UCSD-AML1 (cell line): ENCODE measurements at regions not wholly inside any gene's neighbourhood (a gene's known extent, or its start where the extent isn't known, plus 50 kb on each side); places are given as distances from the start of the nearest gene placed in this dataset.

Experiments
- DNase-seq: peaks from one replicate; lab custom pipeline; 2025; ENCODE audit not compliant: unreplicated experiment; lab: John Stamatoyannopoulos, UW

DNA sequence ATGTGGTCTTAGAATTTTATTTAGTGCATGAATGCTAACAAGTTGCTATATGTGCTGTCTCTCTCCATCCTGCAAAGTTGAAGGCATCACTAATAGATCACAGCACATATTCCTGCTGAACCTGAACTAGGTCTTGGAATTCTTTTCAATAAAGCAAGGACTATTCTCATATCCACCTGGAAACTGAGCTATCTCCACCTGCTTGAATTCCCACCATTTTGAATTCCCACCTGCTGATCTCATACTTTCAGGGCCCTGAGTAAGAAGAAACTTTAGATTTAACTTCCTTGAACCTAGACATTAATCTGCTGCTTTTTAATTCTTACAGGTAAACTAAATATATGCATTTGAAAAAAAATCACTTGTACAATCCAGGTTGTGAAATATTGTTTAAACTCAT, 445.3 kb upstream of the CCL2 start:
- DNase-seq = no peak

DNA sequence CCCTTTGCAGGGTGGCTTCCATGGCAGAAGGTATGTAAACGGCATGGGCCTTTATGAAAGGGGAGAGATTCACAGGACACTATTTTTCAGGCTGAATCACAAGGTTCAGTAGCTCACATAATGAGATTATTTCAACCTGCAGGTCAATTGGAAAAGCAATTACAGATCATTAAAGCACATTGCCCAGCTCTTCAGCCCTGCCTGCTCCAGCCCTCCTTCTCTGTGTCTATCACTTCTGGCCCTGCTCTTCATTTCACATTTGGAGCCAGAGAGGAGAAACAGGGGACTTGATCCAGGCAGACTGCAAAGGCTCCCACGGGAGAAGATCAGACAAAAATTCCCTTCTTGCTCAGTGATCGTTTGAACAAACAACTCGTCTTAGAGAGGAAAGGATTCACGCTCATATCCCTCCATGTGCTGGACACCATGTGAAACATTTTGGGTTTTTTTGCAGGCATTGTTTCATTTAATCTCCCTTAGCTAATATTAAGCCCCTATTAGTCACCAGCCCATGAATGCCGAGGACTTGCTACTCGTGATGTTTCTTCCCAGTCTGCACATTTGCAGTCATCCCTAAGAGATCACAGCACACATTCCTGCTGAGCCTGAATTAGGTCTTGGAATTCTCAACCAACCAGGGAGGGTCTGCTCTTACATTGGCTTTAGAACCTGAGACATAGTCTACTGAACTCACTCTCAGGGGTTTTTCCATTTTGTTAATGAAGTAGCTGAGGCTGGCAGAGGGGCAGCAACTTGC, 443.9 kb upstream of the CCL2 start:
- no peak for DNase-seq

DNA sequence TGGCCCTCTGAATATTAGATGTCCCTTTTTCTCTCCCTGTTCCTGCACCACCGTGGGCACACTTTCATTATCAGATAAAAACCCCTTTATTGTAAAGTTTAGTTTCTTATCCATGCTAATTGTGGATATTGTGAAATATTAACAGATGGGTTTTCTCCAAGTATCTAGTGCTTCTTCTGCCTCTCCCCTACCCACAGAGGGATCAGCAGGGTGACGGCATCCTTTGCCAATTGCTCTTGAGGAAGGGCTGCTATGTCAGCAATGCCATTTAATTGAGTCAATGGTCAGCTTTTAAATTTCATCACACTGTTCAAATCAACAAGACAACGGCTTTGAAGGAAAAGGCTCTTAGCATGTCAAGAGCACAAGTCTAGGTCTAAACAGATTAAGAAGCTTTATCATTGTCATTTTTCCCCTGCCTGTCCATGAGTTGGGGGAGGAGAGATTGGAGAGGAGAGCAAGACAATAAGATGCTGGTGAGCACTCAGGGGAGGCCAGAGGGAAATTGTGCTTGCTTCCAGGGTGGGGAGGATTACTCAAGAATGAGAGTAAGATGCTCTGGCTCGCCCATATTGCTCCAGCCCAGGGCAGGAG, 443.0 kb upstream of the CCL2 start:
- no peak for DNase-seq

DNA sequence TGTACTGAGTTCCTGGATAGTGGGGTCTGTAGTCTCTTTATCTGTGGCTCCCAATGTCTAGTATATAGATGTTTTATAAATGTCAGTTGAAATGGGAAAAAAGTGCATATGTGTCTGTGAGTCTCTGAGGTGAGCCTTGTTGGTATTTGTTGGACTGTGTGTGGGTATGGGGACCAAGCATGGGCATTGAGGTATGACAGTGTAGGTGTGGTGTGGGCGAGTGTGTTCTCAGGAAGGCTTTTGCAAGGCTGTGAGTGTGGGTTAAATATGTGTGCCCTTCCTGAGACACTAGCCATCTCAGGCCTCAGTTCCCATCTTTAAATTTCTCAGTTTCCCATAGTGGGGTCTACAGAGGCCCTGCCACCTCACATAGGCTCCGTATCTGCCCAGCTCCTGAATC, 440.2 kb upstream of the CCL2 start:
- no peak for DNase-seq

DNA sequence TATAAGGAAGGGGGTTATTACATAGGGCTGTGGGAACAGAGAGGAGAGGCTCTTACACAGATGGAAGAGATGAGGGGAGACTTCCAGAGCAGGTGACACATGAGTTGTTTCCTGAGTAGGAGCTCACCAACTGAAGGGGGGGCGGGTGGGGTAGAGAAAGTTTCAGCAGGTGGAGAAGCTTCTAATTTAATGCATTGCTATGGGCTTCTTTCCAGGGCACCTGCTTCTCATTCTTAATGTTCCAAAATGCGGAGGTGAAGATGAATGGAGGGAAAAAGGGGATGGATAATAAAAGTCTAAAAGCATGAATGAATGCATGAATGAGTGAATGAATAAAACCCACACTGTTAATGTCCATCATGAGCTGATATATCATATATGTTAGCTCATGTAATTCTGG, 439.0 kb upstream of the CCL2 start:
- DNase-seq = no peak

DNA sequence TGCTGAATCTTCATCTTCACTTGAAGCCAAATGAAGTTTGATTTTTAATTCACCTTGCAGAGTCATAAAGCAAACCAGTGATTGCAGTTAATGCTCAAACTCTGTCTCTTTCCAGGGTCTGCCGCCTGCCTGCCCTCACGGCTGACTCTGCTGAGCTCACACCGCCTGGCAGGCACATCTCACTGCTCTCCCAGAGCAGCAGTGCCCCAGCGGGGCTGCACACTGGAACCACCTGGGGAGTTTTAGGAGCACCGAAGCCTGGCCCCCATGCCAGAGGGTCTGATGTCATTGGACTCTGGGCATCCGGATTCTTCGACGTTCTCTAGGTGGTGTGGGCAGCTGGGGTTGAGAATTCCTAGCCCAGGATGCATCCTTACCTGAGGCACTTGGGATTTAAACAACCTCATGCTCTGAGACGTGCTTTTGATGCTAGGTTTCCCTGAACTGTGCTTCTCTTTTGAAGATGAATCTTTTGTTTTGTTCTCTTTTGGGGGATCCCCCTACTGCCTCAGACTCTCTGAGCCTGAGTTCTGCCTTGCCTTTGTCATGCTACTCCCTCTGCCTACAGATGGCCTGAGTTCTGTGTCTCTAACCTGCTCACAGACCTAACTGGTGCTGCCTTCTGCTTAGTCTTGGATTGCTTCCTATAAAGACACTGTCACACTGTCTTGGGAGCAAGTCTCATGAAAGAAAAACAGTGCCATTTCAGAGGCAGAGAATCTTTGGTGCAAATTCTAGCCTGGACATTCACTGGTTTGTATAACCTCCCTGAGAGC, 438.1 kb upstream of the CCL2 start:
- DNase-seq = no peak

DNA sequence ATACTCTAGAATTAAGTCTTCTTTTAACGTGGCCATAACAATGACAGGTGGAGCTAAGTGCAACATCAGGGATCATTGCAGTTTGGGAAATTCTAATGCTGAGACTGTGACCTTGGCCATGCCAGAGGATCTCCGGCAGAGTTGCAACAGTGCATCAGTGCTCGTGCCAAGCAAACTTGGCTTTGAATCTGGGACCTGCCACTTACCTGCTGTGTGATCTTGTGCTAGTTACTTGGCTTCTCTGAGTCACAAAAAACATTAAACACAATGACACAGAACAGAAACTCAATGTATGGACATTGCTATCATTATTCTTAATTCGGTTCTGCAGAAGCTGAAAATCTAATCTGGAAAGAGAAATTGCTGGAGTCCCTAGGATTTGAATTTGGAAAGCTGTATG, 435.5 kb upstream of the CCL2 start:
- no peak for DNase-seq

DNA sequence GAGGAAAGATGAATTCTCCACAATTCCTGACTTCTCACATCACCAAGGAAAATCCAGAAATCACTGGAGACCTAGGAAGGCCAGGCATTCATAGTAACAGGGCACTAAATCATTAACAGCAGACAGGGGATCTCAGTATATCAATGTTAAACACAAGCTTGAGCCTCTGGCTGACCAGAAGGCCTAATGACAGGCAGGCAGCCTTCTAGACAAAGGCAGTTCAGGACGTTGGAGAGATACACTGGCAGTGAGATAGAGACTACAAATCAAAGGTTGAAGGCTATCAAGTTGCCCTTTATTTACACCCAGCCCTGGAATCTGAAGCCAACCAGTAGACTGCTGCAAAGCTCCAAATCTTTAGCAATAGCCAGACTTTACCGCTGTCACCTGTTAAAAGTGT, 422.8 kb upstream of the CCL2 start:
- no peak for DNase-seq

DNA sequence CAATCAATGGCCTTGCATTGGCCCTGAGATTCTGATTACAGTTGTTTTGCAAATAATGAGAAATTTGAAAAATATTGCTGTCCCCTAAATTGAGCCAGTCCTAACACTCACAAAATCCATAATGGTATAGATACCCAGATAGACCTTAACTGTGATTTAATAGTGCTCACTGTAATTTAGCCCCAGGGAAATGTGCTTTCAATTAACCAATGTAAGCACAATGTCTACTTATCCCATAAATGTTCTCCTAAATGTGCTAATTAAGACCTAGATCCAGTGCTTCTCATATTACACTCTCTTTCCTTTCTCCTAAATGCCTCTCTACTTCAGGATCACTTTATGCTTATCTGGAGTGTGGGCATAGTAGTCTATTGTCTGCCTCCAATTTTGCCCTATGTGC, 417.8 kb upstream of the CCL2 start:
- no peak for DNase-seq

- DNase-seq = no peak
These were observed 416.8 kb upstream of the CCL2 start for GRCh38 chr17:33838281-33838680.

GRCh38 chr17:33847900-33848299, 407.2 kb upstream of the CCL2 start:
- no peak for DNase-seq

DNA sequence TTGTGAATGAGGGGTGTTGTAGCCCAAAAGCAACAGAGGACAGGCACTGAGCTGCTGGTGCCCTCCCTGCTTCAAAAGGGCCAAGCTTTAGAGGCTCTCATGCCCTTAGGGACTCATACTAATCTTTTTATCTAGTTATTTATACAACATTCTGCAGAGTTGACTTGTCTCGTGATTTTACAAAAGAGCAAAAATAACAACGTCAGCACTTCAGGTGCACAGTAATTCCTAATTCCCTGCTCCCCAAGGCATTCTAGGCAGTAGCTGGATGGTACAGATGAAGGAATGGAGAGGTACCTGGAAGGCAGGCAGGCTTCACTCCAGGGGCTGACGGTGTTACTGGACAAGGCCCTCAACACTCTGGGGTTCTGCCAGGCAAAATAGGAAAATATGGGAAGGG, 406.7 kb upstream of the CCL2 start:
- no peak for DNase-seq

- DNase-seq = no peak
These were observed 400.5 kb upstream of the CCL2 start for GRCh38 chr17:33854596-33854995.

GRCh38 chr17:33858121-33858520, 397.0 kb upstream of the CCL2 start:
- DNase-seq = no peak

- no peak for DNase-seq
These were observed 396.4 kb upstream of the CCL2 start for GRCh38 chr17:33858682-33859081.

- DNase-seq = no peak
These were observed 392.1 kb upstream of the CCL2 start for GRCh38 chr17:33862772-33863602.

DNA sequence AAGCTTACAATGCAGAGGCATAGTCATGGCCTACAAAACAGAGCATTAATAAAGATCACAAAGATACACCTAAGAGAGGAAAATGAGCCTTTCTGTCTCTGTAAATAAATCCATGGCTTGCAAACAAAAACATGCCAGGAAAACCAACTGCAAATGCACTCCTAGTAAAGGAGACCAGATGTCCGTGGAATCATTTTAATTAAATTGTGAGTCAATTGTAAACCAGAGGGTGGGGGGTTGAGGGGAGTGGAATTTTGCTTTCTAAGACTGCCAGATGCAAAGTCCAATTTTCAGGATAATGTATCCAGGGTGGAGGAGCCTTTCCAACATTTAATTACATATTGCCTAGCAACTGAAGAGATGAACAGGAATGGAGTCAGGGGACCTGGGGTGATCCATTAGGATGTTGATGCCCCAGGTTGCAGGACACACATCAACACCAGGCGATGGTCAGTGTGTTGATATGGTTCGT, 390.3 kb upstream of the CCL2 start:
- DNase-seq = no peak

- no peak for DNase-seq
These were observed 386.2 kb upstream of the CCL2 start for GRCh38 chr17:33868899-33869298.

DNA sequence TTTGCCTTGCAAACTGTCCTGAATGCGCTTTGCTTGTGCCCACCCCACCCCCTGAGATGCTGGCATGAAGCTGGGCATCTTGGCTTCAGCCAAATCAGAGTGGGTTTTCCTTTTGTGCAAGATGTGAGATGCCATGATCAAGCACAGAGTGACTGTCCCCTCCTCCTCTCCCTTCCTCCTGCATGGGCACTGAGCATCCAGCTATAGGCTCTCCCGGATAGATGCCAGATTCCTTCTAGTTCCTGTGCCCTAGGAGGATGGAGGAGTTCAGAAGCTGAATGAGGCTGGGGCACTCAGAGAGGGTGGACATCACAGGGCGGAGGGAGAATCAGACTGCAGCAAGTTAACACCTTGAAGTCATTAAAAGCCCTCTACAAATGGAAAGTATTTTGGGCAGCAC, 384.1 kb upstream of the CCL2 start:
- no peak for DNase-seq

DNA sequence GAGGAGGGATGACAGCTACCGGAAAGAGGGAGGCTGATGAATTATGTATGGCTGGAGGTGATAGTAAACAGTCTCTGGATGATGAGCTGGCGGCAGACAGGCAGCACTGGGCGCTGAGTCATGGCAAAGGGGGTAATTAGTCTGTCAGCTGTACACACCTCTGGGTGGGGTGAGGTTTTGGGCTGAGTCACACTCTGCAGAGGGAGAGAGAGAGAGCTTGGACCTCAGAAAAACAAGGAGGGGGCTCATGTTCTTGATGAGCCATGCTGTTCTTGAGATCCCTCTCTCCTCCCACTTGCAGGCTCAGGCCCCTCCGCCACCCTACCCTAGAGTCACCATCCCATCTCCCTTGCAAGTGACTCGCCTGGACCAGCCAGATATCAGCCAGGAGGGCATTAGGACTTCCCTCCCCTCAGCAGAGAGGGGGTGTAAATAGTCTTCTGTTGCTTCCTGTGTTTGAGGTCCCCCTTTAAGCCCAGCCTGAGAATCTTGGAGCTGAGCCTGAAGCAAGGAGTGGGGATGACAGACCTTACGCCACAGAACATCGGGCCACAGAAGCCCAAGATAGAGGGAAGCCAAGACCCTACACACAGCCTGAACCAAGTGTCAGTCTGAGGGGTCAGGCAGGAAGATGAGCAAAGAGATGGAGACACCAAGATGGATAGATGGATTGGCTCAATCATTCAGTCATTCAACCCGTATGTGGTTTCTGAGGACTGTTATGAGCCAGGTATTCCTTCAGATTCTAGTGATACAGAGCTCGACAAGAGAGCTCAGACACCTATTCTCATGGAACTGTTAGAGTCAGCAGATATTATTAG, 383.2 kb upstream of the CCL2 start:
- DNase-seq = no peak
